ENCODE measurements at regions not wholly inside any gene's neighbourhood (a gene's known extent, or its start where the extent isn't known, plus 50 kb on each side); places are given as distances from the start of the nearest gene placed in this dataset.

DNA sequence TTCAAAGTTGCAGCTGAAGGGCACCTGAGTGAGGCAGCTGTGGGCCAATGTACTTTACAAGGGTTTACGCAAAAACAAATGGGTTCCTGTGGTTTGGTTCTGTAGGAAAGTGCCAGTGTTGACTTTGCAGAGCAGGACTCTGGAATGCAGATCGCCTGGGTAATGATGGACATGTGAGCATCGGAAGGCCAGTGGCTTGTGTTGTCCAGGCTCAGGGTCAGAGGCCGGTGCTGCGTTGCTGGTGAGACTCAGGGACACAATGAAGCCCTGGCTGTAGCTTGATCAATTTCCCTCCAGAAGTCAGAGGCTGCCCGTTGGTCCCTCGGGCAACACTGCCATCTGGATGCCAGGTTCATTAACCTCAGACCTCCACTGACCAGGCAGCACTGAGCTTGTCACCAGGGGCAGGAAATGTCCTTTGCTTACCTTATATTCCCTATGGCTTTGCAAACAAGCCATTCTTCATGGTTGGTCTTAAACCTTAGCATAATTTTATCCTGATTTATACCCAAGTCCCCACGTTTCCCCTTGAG is 753.4 kb downstream of the QKI start:
- H3K4me1 ChIP-seq (replicated peaks in 1 of 2; ENCODE audit: control insufficient read depth in 2 of 2, insufficient read depth in 2 of 2, low read length in 2 of 2): no peaks in the 10 kb centered on the region
- no peaks in the 10 kb centered on the region for H4K20me1 ChIP-seq (replicated peaks; ENCODE audit: control insufficient read depth, insufficient read depth, low read length)
- H3K79me2 ChIP-seq (ENCODE audit: control insufficient read depth, insufficient read depth, low read length): no peaks in the 10 kb centered on the region
- intact Hi-C loops (cut with micrococcal nuclease): no loop called here
- ATAC-seq: no peak
- H3K27me3 ChIP-seq (ENCODE audit: control insufficient read depth in 2 of 2, insufficient read depth in 2 of 2, low read length in 2 of 2): no peaks in the 10 kb centered on the region
- DNase-seq (ENCODE audit: extremely low read depth in 1 of 4, low spot score in 3 of 4): no peak
- no peaks in the 10 kb centered on the region for H3K9me3 ChIP-seq (replicated peaks; ENCODE audit: control insufficient read depth, insufficient read depth, low read depth, low read length)
- H3K4me2 ChIP-seq (ENCODE audit: insufficient read depth, low read length): no peak overlapping the region
- H3K36me3 ChIP-seq (ENCODE audit: control insufficient read depth, insufficient read depth, low read length): no peaks in the 10 kb centered on the region
- H2AFZ ChIP-seq (ENCODE audit: low read depth, low read length): no peak overlapping the region
- ChIA-PET CTCF (ENCODE audit: low intra/inter-chr PET ratio) (no interaction called here), POLR2A (no interaction called here)
- no peak for TF ChIP-seq MAZ (CRISPR knock-in tag; conservative IDR thresholded peaks at IDR 0.05 in 1 of 2, IDR thresholded peaks at IDR 0.05 in 1 of 2)
- TF ChIP-seq ZNF384 (IDR thresholded peaks at IDR 0.05; ENCODE audit: low read depth, low read length): no peak
- TF ChIP-seq ZFP36 (IDR thresholded peaks at IDR 0.05; ENCODE audit: low read depth, low read length, partially characterized antibody): no peak
- no peak for TF ChIP-seq MTA2 (IDR thresholded peaks at IDR 0.05; ENCODE audit: low read depth)
- TF ChIP-seq ZNF699 (CRISPR knock-in tag; IDR thresholded peaks at IDR 0.05; ENCODE audit: insufficient replicate concordance): no peak
- no peak for TF ChIP-seq SRSF3 (IDR thresholded peaks at IDR 0.05; ENCODE audit: insufficient read depth, low read length)
- TF ChIP-seq, protein P1, sequence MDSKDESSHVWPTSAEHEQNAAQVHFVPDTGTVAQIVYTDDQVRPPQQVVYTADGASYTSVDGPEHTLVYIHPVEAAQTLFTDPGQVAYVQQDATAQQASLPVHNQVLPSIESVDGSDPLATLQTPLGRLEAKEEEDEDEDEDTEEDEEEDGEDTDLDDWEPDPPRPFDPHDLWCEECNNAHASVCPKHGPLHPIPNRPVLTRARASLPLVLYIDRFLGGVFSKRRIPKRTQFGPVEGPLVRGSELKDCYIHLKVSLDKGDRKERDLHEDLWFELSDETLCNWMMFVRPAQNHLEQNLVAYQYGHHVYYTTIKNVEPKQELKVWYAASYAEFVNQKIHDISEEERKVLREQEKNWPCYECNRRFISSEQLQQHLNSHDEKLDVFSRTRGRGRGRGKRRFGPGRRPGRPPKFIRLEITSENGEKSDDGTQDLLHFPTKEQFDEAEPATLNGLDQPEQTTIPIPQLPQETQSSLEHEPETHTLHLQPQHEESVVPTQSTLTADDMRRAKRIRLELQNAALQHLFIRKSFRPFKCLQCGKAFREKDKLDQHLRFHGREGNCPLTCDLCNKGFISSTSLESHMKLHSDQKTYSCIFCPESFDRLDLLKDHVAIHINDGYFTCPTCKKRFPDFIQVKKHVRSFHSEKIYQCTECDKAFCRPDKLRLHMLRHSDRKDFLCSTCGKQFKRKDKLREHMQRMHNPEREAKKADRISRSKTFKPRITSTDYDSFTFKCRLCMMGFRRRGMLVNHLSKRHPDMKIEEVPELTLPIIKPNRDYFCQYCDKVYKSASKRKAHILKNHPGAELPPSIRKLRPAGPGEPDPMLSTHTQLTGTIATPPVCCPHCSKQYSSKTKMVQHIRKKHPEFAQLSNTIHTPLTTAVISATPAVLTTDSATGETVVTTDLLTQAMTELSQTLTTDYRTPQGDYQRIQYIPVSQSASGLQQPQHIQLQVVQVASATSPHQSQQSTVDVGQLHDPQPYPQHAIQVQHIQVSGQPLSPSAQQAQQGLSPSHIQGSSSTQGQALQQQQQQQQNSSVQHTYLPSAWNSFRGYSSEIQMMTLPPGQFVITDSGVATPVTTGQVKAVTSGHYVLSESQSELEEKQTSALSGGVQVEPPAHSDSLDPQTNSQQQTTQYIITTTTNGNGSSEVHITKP (IDR thresholded peaks at IDR 0.05; ENCODE audit: partially characterized antibody): no peak
- no peak for TF ChIP-seq ZC3H4 (CRISPR knock-in tag; IDR thresholded peaks at IDR 0.05; ENCODE audit: borderline replicate concordance)
- TF ChIP-seq NCOA4 (IDR thresholded peaks at IDR 0.05; ENCODE audit: partially characterized antibody): no peak
- H3K9me1 ChIP-seq (ENCODE audit: control insufficient read depth, insufficient read depth, low read length): no peaks in the 10 kb centered on the region
- FAIRE-seq: no peak
- no peak overlapping the region for H3K4me3 ChIP-seq
- WGBS (ENCODE audit: insufficient coverage, low coverage, missing lambda C conversion rate): 1% methylated on average over 8 of the region's 8 CpGs
- no peak overlapping the region for H3K9ac ChIP-seq (ENCODE audit: insufficient read depth in 1 of 2, low read depth in 2 of 2, low read length in 2 of 2)
- H3K27ac ChIP-seq (ENCODE audit: extremely low read depth, low read depth, low read length): no peak overlapping the region
- no TSS peak for BruUV-seq (replicated peaks)
- in situ Hi-C loops (cut with MboI): no loop called here

Data from K562 (cell line).